Parathyroid adenoma (tissue), 2 donors: ENCODE measurements at regions not wholly inside any gene's neighbourhood (a gene's known extent, or its start where the extent isn't known, plus 50 kb on each side); places are given as distances from the start of the nearest gene placed in this dataset.

ENCODE experiments used
- H2AFZ ChIP-seq: fragments of 300-600 bp; sonication (generic); one replicate; pipeline ENCODE4 v1.7.0; 2017; ENCODE audit warnings: antibody characterized with exemption, mild to moderate bottlenecking
- H3K27ac ChIP-seq: fragments of 300-600 bp; sonication (generic); one replicate; pipeline ENCODE4 v1.7.0; 2017
- H3K27me3 ChIP-seq: fragments of 300-600 bp; sonication (generic); one replicate; pipeline ENCODE4 v1.7.0; 2017; ENCODE audit warnings: low read length; ENCODE audit not compliant: control insufficient read depth, insufficient read depth
- H3K36me3 ChIP-seq: fragments of 300-600 bp; sonication (generic); one replicate; pipeline ENCODE4 v1.7.0; 2017; ENCODE audit warnings: low read length; ENCODE audit not compliant: control insufficient read depth, insufficient read depth
- H3K4me1 ChIP-seq: fragments of 300-600 bp; sonication (generic); one replicate; pipeline ENCODE4 v1.7.0; 2017; ENCODE audit warnings: control low read depth
- H3K4me2 ChIP-seq: fragments of 300-600 bp; sonication (generic); one replicate; pipeline ENCODE4 v1.7.0; 2017; ENCODE audit warnings: low read length
- H3K4me3 ChIP-seq: fragments of 300-600 bp; sonication (generic); one replicate; pipeline ENCODE4 v1.7.0; 2017; ENCODE audit warnings: low read depth, low read length
- H3K79me2 ChIP-seq: fragments of 300-600 bp; sonication (generic); one replicate; pipeline ENCODE4 v1.7.0; 2017; ENCODE audit warnings: control low read depth
- H3K9ac ChIP-seq: fragments of 300-600 bp; sonication (generic); one replicate; pipeline ENCODE4 v1.7.0; 2017; ENCODE audit warnings: mild to moderate bottlenecking
- H3K9me3 ChIP-seq: fragments of 300-600 bp; sonication (generic); one replicate; pipeline ENCODE4 v1.7.0; 2017; ENCODE audit warnings: low read length; ENCODE audit not compliant: control insufficient read depth
- TF ChIP-seq, protein P1 (sequence below): fragments of 300-600 bp; sonication (generic); IDR thresholded peaks from one replicate; pipeline ENCODE4 v1.7.0; 2017; ENCODE audit warnings: antibody characterized with exemption, mild to moderate bottlenecking
- donor health status: primary hyperparathyroidism.

DNA sequence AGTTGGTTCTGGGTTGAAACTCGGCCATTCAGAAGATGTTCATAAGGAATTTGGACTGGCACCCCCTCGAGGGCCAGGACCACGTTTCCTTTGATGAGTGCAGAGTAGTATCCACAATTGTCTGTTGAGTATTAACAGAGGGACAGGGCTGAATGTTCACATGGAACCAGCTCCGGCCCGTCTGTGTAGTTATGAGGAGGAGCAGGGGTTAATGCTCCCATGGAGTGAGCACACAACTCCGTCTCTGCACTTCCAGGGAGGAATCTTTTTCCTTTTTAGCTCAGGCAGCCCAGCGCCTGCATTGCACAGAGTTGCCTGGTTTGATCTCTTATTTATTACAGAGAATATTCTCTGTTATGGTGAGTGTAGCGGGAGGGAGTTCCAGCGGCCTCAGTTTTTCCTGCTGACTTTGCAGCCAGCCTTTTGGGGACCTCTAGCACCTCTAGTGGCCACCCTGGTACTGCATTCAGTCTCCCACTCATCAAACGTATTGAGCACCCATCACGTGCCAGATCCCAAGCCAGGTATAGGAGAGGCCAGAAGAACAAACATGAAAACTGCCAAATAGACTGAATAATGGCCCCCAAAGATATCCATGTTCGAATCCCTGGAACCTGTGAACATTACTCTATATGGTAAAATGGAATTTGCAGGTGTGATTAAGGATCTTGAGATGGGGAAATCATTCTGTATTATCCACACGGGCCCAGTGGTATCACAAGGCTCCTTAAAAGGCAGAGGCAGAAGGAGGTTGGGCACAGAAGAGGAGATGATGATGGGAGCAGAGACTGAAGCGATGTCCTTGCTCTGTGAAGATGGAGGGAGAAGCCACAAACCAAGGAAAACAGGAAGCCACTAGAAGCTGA lies 167.7 kb upstream of the CSF3R start:
- Histone ChIP-seq H2AFZ (no peak overlapping the region), H3K4me2 (no peak overlapping the region), H3K9ac (no peak overlapping the region), H3K27me3 (no peaks in the 10 kb centered on the region), H3K36me3 (no peaks in the 10 kb centered on the region), H3K79me2 (no peaks in the 10 kb centered on the region), H3K9me3 (no peaks in the 10 kb centered on the region), H3K4me1 (no peaks in the 10 kb centered on the region), H3K27ac (no peak overlapping the region), H3K4me3 (no peak overlapping the region)
- TF ChIP-seq, protein P1, sequence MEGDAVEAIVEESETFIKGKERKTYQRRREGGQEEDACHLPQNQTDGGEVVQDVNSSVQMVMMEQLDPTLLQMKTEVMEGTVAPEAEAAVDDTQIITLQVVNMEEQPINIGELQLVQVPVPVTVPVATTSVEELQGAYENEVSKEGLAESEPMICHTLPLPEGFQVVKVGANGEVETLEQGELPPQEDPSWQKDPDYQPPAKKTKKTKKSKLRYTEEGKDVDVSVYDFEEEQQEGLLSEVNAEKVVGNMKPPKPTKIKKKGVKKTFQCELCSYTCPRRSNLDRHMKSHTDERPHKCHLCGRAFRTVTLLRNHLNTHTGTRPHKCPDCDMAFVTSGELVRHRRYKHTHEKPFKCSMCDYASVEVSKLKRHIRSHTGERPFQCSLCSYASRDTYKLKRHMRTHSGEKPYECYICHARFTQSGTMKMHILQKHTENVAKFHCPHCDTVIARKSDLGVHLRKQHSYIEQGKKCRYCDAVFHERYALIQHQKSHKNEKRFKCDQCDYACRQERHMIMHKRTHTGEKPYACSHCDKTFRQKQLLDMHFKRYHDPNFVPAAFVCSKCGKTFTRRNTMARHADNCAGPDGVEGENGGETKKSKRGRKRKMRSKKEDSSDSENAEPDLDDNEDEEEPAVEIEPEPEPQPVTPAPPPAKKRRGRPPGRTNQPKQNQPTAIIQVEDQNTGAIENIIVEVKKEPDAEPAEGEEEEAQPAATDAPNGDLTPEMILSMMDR, result peak; percentile 74

DNA sequence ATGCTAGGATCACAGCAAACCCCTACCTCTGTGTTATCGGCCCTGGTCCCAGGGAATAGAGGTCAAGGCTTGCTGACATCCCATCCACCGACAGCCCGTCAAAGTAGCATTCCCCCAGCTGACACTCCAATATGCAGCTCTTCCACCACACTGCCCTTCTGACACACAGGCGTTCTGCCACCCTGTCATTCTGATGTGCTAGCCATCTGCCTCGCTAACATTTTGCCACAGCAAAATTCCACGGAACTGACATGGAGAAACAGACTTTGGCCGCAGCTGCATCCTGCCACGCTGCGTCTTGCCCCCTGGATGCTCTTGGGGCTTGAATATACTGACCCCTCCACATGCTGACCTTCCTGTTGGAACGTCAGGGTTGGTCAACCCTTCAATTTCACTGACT lies 163.2 kb upstream of the CSF3R start:
- H3K9ac ChIP-seq, result no peak overlapping the region
- TF ChIP-seq, protein P1, result no peak
- H3K9me3 ChIP-seq, result no peaks in the 10 kb centered on the region
- H3K4me3 ChIP-seq, result no peak overlapping the region
- H3K79me2 ChIP-seq, result no peaks in the 10 kb centered on the region
- no peaks in the 10 kb centered on the region for H3K36me3 ChIP-seq
- no peaks in the 10 kb centered on the region for H3K4me1 ChIP-seq
- no peak overlapping the region for H3K27ac ChIP-seq
- H3K4me2 ChIP-seq, result no peak overlapping the region
- no peaks in the 10 kb centered on the region for H3K27me3 ChIP-seq
- no peak overlapping the region for H2AFZ ChIP-seq

DNA sequence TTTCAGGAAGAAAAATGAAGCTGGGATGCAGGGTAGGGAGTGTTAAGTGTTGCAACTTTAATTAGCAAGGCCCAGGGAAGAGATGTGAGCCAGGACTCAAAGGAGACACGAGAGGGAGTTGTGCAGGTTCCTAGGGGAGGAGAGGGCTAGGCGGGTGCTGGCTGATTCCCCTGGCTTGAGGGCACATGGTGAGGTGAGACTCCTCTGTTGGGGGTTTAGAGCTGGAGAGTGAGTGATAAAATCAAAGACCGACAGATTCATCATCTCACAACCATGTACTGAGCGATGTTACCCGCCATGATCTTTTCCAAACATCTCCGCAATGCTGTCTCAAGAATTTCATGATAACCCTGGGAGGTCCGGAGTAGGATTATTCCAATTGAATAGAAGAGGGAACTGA lies 161.8 kb upstream of the CSF3R start:
- no peaks in the 10 kb centered on the region for H3K27me3 ChIP-seq
- H3K4me2 ChIP-seq, result no peak overlapping the region
- H3K36me3 ChIP-seq, result no peaks in the 10 kb centered on the region
- no peak overlapping the region for H2AFZ ChIP-seq
- TF ChIP-seq, protein P1, result no peak
- H3K4me1 ChIP-seq, result no peaks in the 10 kb centered on the region
- no peaks in the 10 kb centered on the region for H3K79me2 ChIP-seq
- no peak overlapping the region for H3K27ac ChIP-seq
- no peaks in the 10 kb centered on the region for H3K9me3 ChIP-seq
- H3K4me3 ChIP-seq, result no peak overlapping the region
- no peak overlapping the region for H3K9ac ChIP-seq

DNA sequence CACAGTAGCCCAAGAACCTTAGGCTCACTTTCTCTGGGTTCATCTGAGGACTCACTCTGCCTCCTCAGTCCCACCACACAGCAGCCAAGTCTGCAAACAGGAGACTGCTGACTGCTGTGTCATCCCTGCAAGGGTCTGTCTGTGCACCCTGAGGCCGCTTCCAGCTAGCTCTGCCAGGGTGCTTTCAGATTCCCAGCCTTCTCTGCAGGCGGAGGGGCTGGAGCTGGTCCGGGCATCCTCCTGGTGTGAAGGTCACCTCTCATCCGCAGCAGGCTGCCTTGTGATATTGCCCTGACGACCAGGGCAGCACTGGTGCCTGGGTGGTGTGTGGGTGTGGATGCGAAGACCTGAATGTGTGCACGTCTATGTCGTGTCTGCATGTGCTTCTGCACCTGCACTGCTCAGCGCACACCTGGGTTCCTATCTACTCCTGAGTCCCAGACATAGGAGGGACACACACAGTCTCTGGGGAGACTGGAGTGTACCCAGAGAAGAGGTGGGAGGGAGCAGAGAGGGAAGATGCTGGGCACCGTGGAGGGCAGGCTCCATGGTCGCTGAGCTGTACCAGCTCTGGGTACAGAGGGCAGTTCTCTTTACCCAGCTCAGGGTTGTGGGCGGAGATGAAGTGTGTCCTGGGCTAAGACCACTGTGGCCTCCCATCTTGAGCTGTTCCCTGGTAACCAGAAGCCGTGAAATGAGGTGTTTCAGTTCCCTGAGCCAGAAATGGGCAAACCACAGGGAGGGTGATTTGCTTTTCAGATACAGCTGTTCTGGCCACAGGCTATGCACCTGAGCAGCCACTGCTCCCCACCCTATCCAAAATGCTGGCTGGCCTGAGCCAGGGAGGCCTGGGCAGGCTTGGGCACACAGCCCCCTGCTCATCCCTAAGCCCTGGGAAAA lies 160.9 kb upstream of the CSF3R start:
- Histone ChIP-seq H3K27ac (no peak overlapping the region), H3K9ac (no peak overlapping the region), H3K27me3 (no peaks in the 10 kb centered on the region), H3K9me3 (no peaks in the 10 kb centered on the region), H3K4me1 (no peaks in the 10 kb centered on the region), H2AFZ (no peak overlapping the region), H3K4me3 (no peak overlapping the region), H3K4me2 (no peak overlapping the region), H3K79me2 (no peaks in the 10 kb centered on the region), H3K36me3 (no peaks in the 10 kb centered on the region)
- TF ChIP-seq, protein P1, result no peak
